ENCODE measurements at regions not wholly inside any gene's neighbourhood (a gene's known extent, or its start where the extent isn't known, plus 50 kb on each side); places are given as distances from the start of the nearest gene placed in this dataset.

DNA sequence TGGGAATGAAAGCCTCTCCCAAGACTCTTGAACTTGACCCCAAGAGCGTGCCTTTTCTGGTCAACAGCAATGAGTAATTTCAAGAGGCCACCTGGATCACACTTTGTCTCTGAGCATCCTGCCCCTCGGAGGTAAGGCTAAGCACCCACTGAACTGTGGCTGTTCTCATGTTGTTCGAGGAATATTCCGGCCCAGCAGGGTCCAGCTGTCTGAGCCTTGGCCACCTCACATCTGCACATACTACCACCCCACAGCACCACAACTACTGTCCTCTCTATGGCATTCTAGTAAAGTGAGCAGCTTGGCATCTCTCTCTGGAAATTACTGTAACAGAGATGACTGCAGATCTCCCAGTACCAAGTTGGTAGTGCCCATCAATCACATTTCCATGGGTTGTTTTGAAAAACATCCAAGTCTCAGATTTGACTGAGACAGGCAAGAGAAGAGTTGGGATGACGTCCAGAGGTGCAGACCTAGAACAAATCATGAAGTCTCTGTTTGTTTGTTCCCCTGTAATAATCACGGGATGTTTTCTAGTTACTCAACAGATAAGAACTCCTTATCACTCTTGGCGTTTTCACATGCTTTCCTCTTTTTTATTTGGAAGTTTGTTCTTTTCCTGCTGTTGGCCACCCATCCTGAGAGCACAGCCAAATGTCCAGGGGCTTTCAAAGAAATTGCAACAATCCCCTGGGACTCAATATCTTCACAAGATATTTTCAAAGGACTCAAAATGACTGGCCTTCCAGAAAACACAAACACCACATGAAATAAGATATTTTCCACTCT lies 336.0 kb upstream of the TNP1 start:
- WGBS (ENCODE audit: low lambda C conversion rate): under 1% methylated on average over 5 of the region's 7 CpGs
- Histone ChIP-seq H3K9me3 (ENCODE audit: low read length) (0 out of 2 replicates have a peak, but pooled peaks cover 4% of the 10 kb centered on the region), H3K4me2 (ENCODE audit: low read depth, low read length) (no peak overlapping the region), H4K20me1 (ENCODE audit: insufficient read depth, low read length) (no peaks in the 10 kb centered on the region), H3K79me2 (ENCODE audit: insufficient read depth, low read length) (no peaks in the 10 kb centered on the region), H3K9ac (ENCODE audit: insufficient read depth, low read depth, low read length) (no peak overlapping the region), H3K27me3 (ENCODE audit: control insufficient read depth in 1 of 2, insufficient read depth in 2 of 2, low read length in 2 of 2) (no peaks in the 10 kb centered on the region; a peak in 1 of 5 replicates), H3K4me1 (ENCODE audit: insufficient read depth, low read length) (no peaks in the 10 kb centered on the region), H2AFZ (ENCODE audit: low read length) (no peak overlapping the region), H3K27ac (ENCODE audit: extremely low read length, insufficient read depth, low read length) (no peak overlapping the region), H3K36me3 (replicated peaks in 1 of 2; ENCODE audit: control insufficient read depth in 1 of 2, insufficient read depth in 2 of 2, low read length in 2 of 2) (no peaks in the 10 kb centered on the region), H3K4me3 (replicated peaks in 1 of 3; ENCODE audit: insufficient read depth in 1 of 3, low read depth in 2 of 3, low read length in 3 of 3) (no peak overlapping the region)
- TF ChIP-seq NRL (CRISPR knock-in tag; IDR thresholded peaks at IDR 0.05; ENCODE audit: borderline replicate concordance) (no peak), ZFY (CRISPR knock-in tag; IDR thresholded peaks at IDR 0.05) (no peak), ZNF547 (CRISPR knock-in tag; IDR thresholded peaks at IDR 0.05) (no peak), ZNF20 (CRISPR knock-in tag; IDR thresholded peaks at IDR 0.05) (no peak), NFE2 (CRISPR knock-in tag; IDR thresholded peaks at IDR 0.05) (no peak), PCBP2 (optimal IDR thresholded peaks at IDR 0.05; ENCODE audit: low read depth, low read length, poor library complexity, severe bottlenecking) (no peak), ZFP90 (CRISPR knock-in tag; IDR thresholded peaks at IDR 0.05; ENCODE audit: borderline replicate concordance) (no peak), ZNF850 (CRISPR knock-in tag; conservative IDR thresholded peaks at IDR 0.05) (no peak), ARNT (IDR thresholded peaks at IDR 0.05) (no peak)
- intact Hi-C loops (cut with micrococcal nuclease; ENCODE audit: unreplicated experiment) (no loop called here), in situ Hi-C loops (cut with HindIII; ENCODE audit: extremely low pct_ligation_motif_present, low pct_unique_long_range_greater_than_20kb) (no loop called here)
- DNase-seq (ENCODE audit: low spot score) (no peak), FAIRE-seq (no peak), ATAC-seq (no peak)
- CTCF ChIA-PET (ENCODE audit: low intra/inter-chr PET ratio, low total read pairs): no interaction called here
- POLR2A ChIA-PET: no interaction called here
- BruUV-seq (replicated peaks): no TSS peak

DNA sequence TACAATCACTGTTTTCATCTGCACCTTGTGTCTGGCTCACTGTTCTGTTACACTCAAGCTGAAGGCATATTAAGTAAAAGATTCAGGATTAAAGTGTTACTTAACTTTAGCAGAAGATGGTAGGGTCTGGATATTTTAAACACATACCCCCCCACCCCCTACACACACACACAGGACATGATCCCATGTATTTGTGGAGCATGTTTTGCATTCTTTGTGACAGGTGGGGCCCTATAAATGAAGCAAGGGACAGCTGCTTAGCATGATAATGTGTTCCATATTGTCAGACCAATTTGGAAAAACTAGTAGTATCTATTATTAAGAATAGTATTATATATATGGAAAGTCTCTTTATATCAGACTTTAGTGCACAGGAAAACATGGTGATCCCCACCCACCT lies 335.2 kb upstream of the TNP1 start:
- Histone ChIP-seq H3K79me2 (ENCODE audit: insufficient read depth, low read length) (no peaks in the 10 kb centered on the region), H3K4me2 (ENCODE audit: low read depth, low read length) (no peak overlapping the region), H3K9ac (ENCODE audit: insufficient read depth, low read depth, low read length) (no peak overlapping the region), H3K27me3 (ENCODE audit: control insufficient read depth in 1 of 2, insufficient read depth in 2 of 2, low read length in 2 of 2) (no peaks in the 10 kb centered on the region; a peak in 1 of 5 replicates), H3K4me3 (replicated peaks in 1 of 3; ENCODE audit: insufficient read depth in 1 of 3, low read depth in 2 of 3, low read length in 3 of 3) (no peak overlapping the region), H4K20me1 (ENCODE audit: insufficient read depth, low read length) (no peaks in the 10 kb centered on the region), H3K9me3 (ENCODE audit: low read length) (0 out of 2 replicates have a peak, but pooled peaks cover 4% of the 10 kb centered on the region), H2AFZ (ENCODE audit: low read length) (no peak overlapping the region), H3K27ac (ENCODE audit: extremely low read length, insufficient read depth, low read length) (no peak overlapping the region), H3K4me1 (ENCODE audit: insufficient read depth, low read length) (no peaks in the 10 kb centered on the region), H3K36me3 (replicated peaks in 1 of 2; ENCODE audit: control insufficient read depth in 1 of 2, insufficient read depth in 2 of 2, low read length in 2 of 2) (no peaks in the 10 kb centered on the region)
- no TSS peak for BruUV-seq (replicated peaks)
- ChIA-PET CTCF (ENCODE audit: low intra/inter-chr PET ratio, low total read pairs) (no interaction called here), POLR2A (no interaction called here)
- no peak for DNase-seq (ENCODE audit: low spot score)
- no peak for FAIRE-seq
- in situ Hi-C loops (cut with HindIII; ENCODE audit: extremely low pct_ligation_motif_present, low pct_unique_long_range_greater_than_20kb) (no loop called here), intact Hi-C loops (cut with micrococcal nuclease; ENCODE audit: unreplicated experiment) (no loop called here)
- no peak for ATAC-seq
- TF ChIP-seq, protein P1, sequence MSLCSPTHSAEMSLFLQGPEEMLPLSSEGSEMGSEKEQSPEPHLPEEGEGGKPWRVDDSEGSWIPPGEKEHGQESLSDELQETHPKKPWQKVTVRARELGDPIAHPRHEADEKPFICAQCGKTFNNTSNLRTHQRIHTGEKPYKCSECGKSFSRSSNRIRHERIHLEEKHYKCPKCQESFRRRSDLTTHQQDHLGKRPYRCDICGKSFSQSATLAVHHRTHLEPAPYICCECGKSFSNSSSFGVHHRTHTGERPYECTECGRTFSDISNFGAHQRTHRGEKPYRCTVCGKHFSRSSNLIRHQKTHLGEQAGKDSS (CRISPR knock-in tag; IDR thresholded peaks at IDR 0.05; ENCODE audit: borderline replicate concordance, low read depth): no peak
- TF ChIP-seq HOXA9 (CRISPR knock-in tag; IDR thresholded peaks at IDR 0.05; ENCODE audit: borderline replicate concordance) (no peak), HNRNPL (IDR thresholded peaks at IDR 0.05; ENCODE audit: low read depth, low read length) (no peak), FOSL2 (CRISPR knock-in tag; IDR thresholded peaks at IDR 0.05) (no peak), ZC3H4 (CRISPR knock-in tag; IDR thresholded peaks at IDR 0.05; ENCODE audit: borderline replicate concordance) (no peak)
- TF ChIP-seq, protein P2, sequence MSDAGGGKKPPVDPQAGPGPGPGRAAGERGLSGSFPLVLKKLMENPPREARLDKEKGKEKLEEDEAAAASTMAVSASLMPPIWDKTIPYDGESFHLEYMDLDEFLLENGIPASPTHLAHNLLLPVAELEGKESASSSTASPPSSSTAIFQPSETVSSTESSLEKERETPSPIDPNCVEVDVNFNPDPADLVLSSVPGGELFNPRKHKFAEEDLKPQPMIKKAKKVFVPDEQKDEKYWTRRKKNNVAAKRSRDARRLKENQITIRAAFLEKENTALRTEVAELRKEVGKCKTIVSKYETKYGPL (CRISPR knock-in tag; IDR thresholded peaks at IDR 0.05): no peak
